Left lung (tissue), 4 donors: ENCODE measurements at regions not wholly inside any gene's neighbourhood (a gene's known extent, or its start where the extent isn't known, plus 50 kb on each side); places are given as distances from the start of the nearest gene placed in this dataset.
"Not testable (repeated sequence)": the region's sequence is repeated elsewhere in the genome, so short reads cannot be mapped to it uniquely, and the experiment has no call there.

Experiments used
- ATAC-seq: fragments of 200-7000 bp; cut with Tn5 transposase; one replicate; pipeline ENCODE4 v1.9.1; 2020; ENCODE audit warnings: moderate library complexity
- DNase-seq, 4 donors: peaks; one replicate each; pipeline ENCODE4 v3.0.0-alpha.2; 2013 to 2020
- H3K27ac ChIP-seq, 2 donors: fragments of 200-600 bp; sonication (generic) in 1 of 2; one replicate each; pipeline versions ENCODE4 v1.5.0 to v1.8.0; 2020 to 2021
- H3K27me3 ChIP-seq, 2 donors: fragments of 200-600 bp; sonication (generic) in 1 of 2; one replicate each; pipeline versions ENCODE4 v1.5.0 to v1.8.0; 2020 to 2021
- H3K36me3 ChIP-seq, 2 donors: fragments of 200-600 bp; sonication (generic) in 1 of 2; one replicate each; pipeline versions ENCODE4 v1.5.0 to v1.8.0; 2020 to 2021
- H3K4me1 ChIP-seq, 2 donors: fragments of 200-600 bp; one replicate each; pipeline ENCODE4 v1.8.0; 2021
- H3K4me3 ChIP-seq, 2 donors: fragments of 200-600 bp; sonication (generic) in 1 of 2; one replicate each; pipeline versions ENCODE4 v1.5.0 to v1.8.0; 2020 to 2021; ENCODE audit warnings: mild to moderate bottlenecking in 1 of 2
- H3K9me3 ChIP-seq, 2 donors: fragments of 200-600 bp; sonication (generic) in 1 of 2; one replicate each; pipeline versions ENCODE4 v1.5.0 to v1.8.0; 2020 to 2021
- intact Hi-C, 2 donors: fragments of 100-400 bp; cut with DNase I; formaldehyde crosslinking; loops; one replicate each; pipeline versions ENCODE4 v1.11.2 to v1.14.2; 2022
- TF ChIP-seq, protein P1 (sequence below), 2 donors: fragments of 200-600 bp; sonication (generic) in 1 of 2; IDR thresholded peaks; one replicate each; pipeline versions ENCODE4 v1.5.0 to v1.8.0; 2021; ENCODE audit warnings: antibody characterized with exemption in 2 of 2
- donor health status: DM: no; HTN: yes; CAD: no.
- donor health status: DM: no; HTN: no; CAD: no.

DNA sequence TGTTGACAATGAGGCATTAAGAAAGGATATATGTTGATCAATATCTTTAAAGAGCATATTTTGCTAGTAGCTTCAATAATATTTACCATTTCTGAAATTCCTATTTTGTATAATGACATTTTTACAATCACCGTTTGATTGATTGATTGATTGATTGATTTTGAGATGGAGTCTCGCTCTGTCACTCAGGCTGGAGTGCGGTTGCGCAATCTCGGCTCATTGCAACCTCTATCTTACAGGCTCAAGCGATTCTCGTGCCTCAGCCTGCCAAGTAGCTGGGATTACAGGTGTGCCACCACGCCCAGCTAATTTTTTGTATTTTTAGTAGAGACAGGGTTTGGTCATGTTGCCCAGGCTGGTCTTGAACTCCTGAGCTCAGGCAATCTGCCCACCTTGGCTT, 150.9 kb upstream of the TEX13D start:
- H3K9me3 ChIP-seq, intact Hi-C loops, DNase-seq, H3K4me1 ChIP-seq, H3K27ac ChIP-seq, H3K4me3 ChIP-seq, H3K27me3 ChIP-seq, H3K36me3 ChIP-seq, ATAC-seq: not testable (repeated sequence)

- H3K36me3 ChIP-seq: no peaks in the 10 kb centered on the region
- H3K4me1 ChIP-seq: no peaks in the 10 kb centered on the region
- TF ChIP-seq, protein P1, sequence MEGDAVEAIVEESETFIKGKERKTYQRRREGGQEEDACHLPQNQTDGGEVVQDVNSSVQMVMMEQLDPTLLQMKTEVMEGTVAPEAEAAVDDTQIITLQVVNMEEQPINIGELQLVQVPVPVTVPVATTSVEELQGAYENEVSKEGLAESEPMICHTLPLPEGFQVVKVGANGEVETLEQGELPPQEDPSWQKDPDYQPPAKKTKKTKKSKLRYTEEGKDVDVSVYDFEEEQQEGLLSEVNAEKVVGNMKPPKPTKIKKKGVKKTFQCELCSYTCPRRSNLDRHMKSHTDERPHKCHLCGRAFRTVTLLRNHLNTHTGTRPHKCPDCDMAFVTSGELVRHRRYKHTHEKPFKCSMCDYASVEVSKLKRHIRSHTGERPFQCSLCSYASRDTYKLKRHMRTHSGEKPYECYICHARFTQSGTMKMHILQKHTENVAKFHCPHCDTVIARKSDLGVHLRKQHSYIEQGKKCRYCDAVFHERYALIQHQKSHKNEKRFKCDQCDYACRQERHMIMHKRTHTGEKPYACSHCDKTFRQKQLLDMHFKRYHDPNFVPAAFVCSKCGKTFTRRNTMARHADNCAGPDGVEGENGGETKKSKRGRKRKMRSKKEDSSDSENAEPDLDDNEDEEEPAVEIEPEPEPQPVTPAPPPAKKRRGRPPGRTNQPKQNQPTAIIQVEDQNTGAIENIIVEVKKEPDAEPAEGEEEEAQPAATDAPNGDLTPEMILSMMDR (IDR thresholded peaks at IDR 0.05): no peak
- ATAC-seq (no peak), DNase-seq (no peak)
- no peaks in the 10 kb centered on the region for H3K9me3 ChIP-seq
- no peak overlapping the region for H3K4me3 ChIP-seq
- intact Hi-C loops: no loop called here
- no peaks in the 10 kb centered on the region for H3K27me3 ChIP-seq
- H3K27ac ChIP-seq: no peak overlapping the region
Measured at GRCh38 chrX:124190440-124190839, 142.0 kb upstream of the TEX13D start.

DNA sequence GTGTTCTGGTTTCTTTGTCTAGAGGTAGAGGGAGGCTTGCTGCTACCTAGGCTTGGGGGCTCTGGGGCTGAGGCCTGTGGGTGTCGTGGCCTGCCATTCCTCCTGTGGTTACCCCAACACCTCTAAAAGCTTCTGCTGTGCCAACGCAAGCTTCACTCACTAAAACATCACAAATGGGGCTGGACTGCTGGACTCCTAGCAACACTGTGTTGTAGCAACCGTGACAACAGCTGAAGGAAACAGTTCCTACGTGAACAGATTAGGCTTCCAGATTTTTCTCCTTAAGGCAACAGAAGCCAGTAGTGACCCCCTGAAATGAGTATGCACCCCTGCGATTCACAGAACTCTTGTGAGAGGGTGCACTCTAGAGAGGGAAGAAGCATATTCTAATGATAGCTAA, 138.3 kb upstream of the TEX13D start:
- TF ChIP-seq, protein P1 (IDR thresholded peaks at IDR 0.05): no peak
- peak; percentile 87 for ATAC-seq
- intact Hi-C loops: no loop called here
- Histone ChIP-seq H3K36me3 (no peaks in the 10 kb centered on the region), H3K27me3 (no peaks in the 10 kb centered on the region), H3K4me1 (no peaks in the 10 kb centered on the region), H3K9me3 (no peaks in the 10 kb centered on the region), H3K27ac (peak overlapping the region in 1 of 2 donors; percentile 9), H3K4me3 (no peak overlapping the region)
- peak in 2 of 4 donors; percentile 31 to 79 for DNase-seq

- TF ChIP-seq, protein P1 (IDR thresholded peaks at IDR 0.05): no peak
- ATAC-seq: peak; percentile 73
- no peaks in the 10 kb centered on the region for H3K27me3 ChIP-seq
- H3K36me3 ChIP-seq: no peaks in the 10 kb centered on the region
- no peak overlapping the region for H3K27ac ChIP-seq
- no peak for DNase-seq
- no peak overlapping the region for H3K4me3 ChIP-seq
- intact Hi-C loops: no loop called here
- no peaks in the 10 kb centered on the region for H3K4me1 ChIP-seq
- no peaks in the 10 kb centered on the region for H3K9me3 ChIP-seq
Measured at GRCh38 chrX:124194901-124195300, 137.6 kb upstream of the TEX13D start.

DNA sequence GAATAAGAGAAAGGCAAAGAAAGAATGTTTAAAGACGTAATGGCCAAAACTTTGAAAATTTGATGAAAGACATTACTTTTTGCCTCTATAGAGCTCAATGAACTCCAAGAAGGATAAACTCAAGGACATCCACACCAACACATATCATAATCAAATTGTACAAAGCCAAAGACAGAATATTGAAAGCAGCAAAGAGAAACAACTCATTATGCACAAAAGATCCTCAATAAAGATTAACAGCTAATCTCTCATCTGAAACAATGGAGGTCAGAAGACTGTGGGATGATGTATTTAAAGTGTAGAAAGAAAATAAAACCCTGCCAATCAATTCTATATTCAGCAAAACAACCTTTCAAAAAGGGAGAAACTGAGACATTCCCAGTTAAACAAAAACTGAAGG, 129.1 kb upstream of the TEX13D start:
- no peak for ATAC-seq
- no peaks in the 10 kb centered on the region for H3K27me3 ChIP-seq
- H3K4me3 ChIP-seq: no peak overlapping the region
- DNase-seq: no peak
- TF ChIP-seq, protein P1 (IDR thresholded peaks at IDR 0.05): no peak
- H3K9me3 ChIP-seq: no peaks in the 10 kb centered on the region
- no peaks in the 10 kb centered on the region for H3K4me1 ChIP-seq
- H3K36me3 ChIP-seq: no peaks in the 10 kb centered on the region
- intact Hi-C loops: no loop called here
- H3K27ac ChIP-seq: no peak overlapping the region

GRCh38 chrX:124208660-124209059, 123.8 kb upstream of the TEX13D start:
- Histone ChIP-seq H3K36me3 (no peaks in the 10 kb centered on the region), H3K27me3 (no peaks in the 10 kb centered on the region), H3K9me3 (no peaks in the 10 kb centered on the region), H3K27ac (no peak overlapping the region), H3K4me3 (no peak overlapping the region), H3K4me1 (no peaks in the 10 kb centered on the region)
- DNase-seq (peak in 1 of 4 donors; percentile 56), ATAC-seq (peak; percentile 51)
- TF ChIP-seq, protein P1 (IDR thresholded peaks at IDR 0.05): no peak
- intact Hi-C loops: no loop called here
